RWPE1 (cell line): ENCODE measurements at regions not wholly inside any gene's neighbourhood (a gene's known extent, or its start where the extent isn't known, plus 50 kb on each side); places are given as distances from the start of the nearest gene placed in this dataset.

Source experiments
- CTCF ChIA-PET: fragments of 350-600 bp; sonication (Branson Sonifier 250); formaldehyde crosslinking; extraction: SDS; loops from one replicate; lab custom pipeline; 2021; lab: Yijun Ruan, JAX
- POLR2A ChIA-PET: fragments of 400-600 bp; formaldehyde crosslinking; extraction: SDS; loops from one replicate; lab custom pipeline; 2020; ENCODE audit warnings: antibody characterized with exemption; ENCODE audit not compliant: low non-redundant PET; lab: Yijun Ruan, JAX
- DNase-seq: peaks from one replicate; pipeline ENCODE4 v3.0.0; 2012; ENCODE audit warnings: low spot score
- H3K27ac ChIP-seq: fragments of 450-650 bp; 2 replicates; pipeline ENCODE4 v1.5.1; 2017
- CTCF ChIP-seq: fragments of 450-650 bp; conservative IDR thresholded peaks from 2 replicates; pipeline ENCODE4 v1.5.1; 2017; ENCODE audit warnings: low read depth, mild to moderate bottlenecking

GRCh38 chrX:22691966-22692565, 307.7 kb upstream of the DDX53 start:
- no peak overlapping the region for H3K27ac ChIP-seq
- no peak for TF ChIP-seq CTCF
- no peak for DNase-seq
- CTCF ChIA-PET: interaction anchor here (0.6 kb wide), 1 partner anchor 612 kb away, joined by 3 read pairs; no protein-coding TSS in a partner anchor
- POLR2A ChIA-PET: no interaction called here

- DNase-seq: no peak
- TF ChIP-seq CTCF: no peak
- H3K27ac ChIP-seq: no peak overlapping the region
- ChIA-PET CTCF (interaction anchor here (0.7 kb wide), 1 partner anchor 87 kb away, joined by 3 read pairs; no protein-coding TSS in a partner anchor), POLR2A (interaction anchor here (0.5 kb wide), 1 partner anchor 453 kb away, joined by 3 read pairs; no protein-coding TSS in a partner anchor)
These were observed 301.6 kb upstream of the DDX53 start for GRCh38 chrX:22698151-22698550.

- TF ChIP-seq CTCF: no peak
- CTCF ChIA-PET: interaction anchor here (0.6 kb wide), 1 partner anchor 13 kb away, joined by 3 read pairs; no protein-coding TSS in a partner anchor
- POLR2A ChIA-PET: no interaction called here
- H3K27ac ChIP-seq: no peak overlapping the region
- no peak for DNase-seq
These were observed 300.1 kb upstream of the DDX53 start for GRCh38 chrX:22699581-22700091.

- no peak for TF ChIP-seq CTCF
- ChIA-PET POLR2A (no interaction called here), CTCF (no interaction called here)
- DNase-seq: no peak
- H3K27ac ChIP-seq: no peak overlapping the region
These were observed 286.8 kb upstream of the DDX53 start for GRCh38 chrX:22712942-22713341.

- no peak overlapping the region for H3K27ac ChIP-seq
- TF ChIP-seq CTCF: no peak
- ChIA-PET POLR2A (no interaction called here), CTCF (no interaction called here)
- no peak for DNase-seq
These were observed 269.2 kb upstream of the DDX53 start for GRCh38 chrX:22730542-22730941.

GRCh38 chrX:22737541-22737940, 262.2 kb upstream of the DDX53 start:
- no peak for TF ChIP-seq CTCF
- no peak for DNase-seq
- CTCF ChIA-PET: interaction anchor here (1.6 kb wide), 1 partner anchor 11 kb away, joined by 5 read pairs; no protein-coding TSS in a partner anchor
- no peak overlapping the region for H3K27ac ChIP-seq
- POLR2A ChIA-PET: no interaction called here
